GM12873 (cell line): ENCODE measurements at regions not wholly inside any gene's neighbourhood (a gene's known extent, or its start where the extent isn't known, plus 50 kb on each side); places are given as distances from the start of the nearest gene placed in this dataset.

Source experiments
- TF ChIP-seq, protein P1 (sequence below): IDR thresholded peaks from 2 replicates; pipeline ENCODE4 v1.5.1; 2012; ENCODE audit warnings: low read depth, mild to moderate bottlenecking, moderate library complexity, low read length, control low read depth; ENCODE audit not compliant: insufficient read depth; ENCODE audit errors: missing control alignments

DNA sequence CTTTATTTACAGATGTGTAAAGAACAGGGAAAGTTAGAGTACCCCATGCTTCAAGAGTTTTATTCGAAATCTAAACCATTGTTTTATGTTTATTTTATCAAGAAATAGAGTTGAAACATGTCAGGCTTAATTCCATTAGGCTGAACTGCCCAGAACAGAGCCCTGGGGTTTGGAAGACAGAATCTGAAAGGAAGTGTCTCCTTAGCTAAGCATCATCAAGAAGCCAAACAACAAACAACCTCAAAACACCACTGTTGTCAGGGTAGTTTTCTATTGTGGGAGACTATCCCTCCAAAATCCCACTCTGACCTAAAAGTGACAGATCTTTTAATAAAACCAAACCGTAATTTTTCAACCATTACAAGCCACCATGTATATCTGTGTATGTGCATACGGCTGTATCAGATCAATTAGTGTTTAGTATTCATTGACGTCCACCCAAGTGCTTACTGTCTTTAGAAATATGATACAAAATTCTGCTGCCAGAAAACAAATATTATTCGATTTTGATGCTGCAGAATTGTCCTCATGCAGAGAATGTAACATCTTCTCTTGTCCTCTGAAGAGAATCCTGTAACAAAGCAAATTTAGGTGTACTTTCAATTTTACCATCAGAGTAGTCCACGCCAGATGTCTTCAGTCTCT lies 271.9 kb upstream of the TMEM161B start:
- TF ChIP-seq, protein P1, sequence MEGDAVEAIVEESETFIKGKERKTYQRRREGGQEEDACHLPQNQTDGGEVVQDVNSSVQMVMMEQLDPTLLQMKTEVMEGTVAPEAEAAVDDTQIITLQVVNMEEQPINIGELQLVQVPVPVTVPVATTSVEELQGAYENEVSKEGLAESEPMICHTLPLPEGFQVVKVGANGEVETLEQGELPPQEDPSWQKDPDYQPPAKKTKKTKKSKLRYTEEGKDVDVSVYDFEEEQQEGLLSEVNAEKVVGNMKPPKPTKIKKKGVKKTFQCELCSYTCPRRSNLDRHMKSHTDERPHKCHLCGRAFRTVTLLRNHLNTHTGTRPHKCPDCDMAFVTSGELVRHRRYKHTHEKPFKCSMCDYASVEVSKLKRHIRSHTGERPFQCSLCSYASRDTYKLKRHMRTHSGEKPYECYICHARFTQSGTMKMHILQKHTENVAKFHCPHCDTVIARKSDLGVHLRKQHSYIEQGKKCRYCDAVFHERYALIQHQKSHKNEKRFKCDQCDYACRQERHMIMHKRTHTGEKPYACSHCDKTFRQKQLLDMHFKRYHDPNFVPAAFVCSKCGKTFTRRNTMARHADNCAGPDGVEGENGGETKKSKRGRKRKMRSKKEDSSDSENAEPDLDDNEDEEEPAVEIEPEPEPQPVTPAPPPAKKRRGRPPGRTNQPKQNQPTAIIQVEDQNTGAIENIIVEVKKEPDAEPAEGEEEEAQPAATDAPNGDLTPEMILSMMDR, result no peak

DNA sequence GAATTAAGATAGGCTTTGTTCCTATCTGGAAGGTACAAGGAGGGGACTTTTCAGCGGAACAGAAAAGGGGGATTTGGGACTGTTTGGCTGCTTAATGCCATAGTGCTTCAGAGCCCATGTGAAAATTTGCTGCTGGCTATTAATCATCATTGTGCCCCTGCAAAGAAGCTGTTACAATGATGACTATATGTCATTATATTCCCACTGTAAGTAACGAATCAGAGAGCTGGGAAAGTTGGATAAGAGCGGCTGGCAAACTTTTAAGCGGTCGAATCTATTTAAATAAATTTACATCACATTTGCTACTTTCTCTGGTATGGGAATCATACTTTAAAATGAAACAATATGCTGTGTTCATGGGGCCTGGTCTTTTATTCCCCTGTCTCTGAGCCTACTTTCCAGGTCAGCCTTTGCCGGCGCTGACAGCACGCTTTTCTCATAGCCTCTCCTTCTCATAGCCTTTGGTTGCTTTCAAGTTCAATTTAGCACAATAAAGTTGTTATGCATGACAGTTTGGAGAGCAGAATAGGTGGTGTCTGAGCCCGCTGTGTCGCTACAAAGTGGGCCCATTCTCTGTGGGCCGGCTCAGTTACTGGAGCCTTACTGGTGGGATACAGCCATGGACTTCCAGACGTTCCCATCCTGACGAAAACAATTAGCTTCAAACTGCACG lies 271.2 kb upstream of the TMEM161B start:
- TF ChIP-seq, protein P1, result no peak

DNA sequence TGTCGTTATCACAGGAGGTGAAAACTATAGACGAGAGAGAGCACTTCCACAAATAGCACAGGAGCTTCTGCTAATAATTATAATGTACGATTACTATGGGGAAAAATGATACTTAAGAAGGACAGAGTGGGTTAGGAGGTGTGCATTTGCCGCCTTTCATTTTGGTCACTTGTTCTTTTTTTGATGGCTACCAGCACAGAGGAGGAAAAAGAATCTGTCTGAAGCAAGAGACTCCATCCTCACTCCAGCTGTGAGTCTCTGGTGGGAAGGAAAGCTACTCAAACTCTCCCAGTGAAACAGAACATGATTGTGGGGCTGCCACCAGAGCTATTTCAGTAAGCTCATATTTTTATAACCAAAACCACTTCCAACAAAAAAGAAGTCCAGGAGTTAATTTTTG lies 270.4 kb upstream of the TMEM161B start:
- TF ChIP-seq, protein P1, result no peak

DNA sequence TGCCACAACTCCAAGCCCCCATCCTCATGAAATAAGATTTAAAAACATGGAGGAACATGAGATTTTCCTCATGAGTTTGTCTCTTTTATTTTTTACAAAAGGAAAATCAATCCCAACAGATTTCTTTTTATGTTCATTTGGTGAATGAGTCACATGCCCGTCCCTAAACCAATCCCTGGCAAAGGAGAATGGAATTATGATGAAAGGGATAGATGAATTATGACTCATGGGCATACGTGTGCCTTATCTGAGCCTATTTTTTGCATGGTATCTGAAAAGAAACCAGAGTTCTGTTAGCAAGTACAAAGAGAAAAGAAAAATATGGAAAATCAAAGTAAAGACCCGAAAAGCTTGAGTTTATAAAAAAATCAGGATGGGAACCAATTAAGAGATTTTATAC lies 267.5 kb upstream of the TMEM161B start:
- TF ChIP-seq, protein P1, result no peak

DNA sequence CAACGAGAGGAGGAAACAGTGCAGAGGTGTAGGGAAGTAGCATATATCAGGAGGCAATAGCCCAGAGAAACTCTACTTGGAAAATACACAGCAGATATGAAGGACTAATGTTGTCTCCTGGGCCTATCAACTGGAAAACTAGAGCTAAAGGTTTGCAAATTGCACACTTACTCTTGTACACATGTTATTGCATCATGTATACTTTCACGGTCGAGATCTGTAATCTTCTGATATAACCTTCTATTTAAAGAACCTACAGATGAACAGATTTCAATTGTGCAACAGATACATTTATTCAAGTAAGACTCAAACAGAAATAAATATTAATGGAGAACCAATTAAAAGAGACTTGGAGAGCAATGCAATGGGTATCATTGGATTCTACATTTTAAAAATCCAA lies 256.3 kb upstream of the TMEM161B start:
- TF ChIP-seq, protein P1, result no peak

DNA sequence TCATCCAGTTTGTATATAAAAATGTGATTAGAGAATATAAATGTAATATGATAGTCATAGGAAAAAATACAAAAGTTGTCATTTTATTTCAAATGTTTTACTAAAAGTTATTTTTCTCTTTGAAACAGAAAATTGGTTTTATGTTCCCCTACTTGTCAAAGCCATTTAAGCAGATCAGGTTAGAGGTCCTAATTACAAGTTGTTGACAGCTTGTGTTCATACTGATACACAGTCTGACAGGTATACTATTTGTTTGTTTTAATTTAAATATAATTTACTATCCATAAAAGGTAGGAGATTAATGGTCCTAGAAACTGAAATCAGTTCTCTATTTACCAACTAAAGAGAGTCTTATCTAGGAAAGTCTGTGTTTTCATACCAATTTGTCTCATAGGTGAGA lies 250.4 kb upstream of the TMEM161B start:
- TF ChIP-seq, protein P1, result no peak

DNA sequence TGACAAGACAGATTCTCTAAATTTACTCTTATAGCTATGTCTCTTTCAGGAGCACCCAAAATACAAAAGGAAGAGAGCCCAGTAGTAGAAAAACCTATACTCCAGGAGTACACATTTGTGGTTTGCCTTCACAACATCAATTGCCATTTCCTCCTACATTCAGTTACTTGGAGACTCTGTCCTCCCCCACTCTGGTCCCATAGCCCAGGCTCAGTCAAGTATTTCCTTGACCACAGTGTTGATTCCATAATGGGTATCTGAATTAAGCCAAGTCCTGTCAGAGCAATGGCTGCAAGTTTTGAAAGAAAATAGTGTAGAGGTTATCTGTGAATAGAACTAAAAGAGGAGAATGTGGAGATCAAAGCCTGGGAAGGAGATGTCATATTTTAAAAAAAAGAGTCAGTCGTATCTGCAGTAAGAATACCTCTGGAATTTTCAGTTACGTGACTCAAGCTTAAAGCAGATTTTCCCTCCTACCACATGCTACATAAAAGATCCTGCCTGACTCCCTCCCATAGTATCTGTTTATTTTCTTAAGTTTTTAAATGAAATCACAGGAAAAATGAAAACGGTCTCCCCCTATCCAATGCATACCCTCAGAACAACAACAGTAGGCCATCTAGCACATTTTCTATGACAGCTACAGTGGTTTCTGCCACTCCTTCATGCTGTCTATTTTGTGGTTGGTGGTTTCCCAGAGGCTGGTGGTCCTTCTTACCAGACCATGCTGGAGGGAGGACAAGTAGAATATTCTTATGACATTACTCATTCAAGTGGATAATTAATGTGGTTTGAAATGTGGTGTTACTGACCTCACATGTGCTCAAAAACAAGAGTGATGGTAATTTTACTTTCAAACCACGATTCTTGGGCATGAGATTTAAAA lies 249.7 kb upstream of the TMEM161B start:
- TF ChIP-seq, protein P1, result no peak
